RWPE2 (cell line): ENCODE measurements at regions not wholly inside any gene's neighbourhood (a gene's known extent, or its start where the extent isn't known, plus 50 kb on each side); places are given as distances from the start of the nearest gene placed in this dataset.
"Not testable (repeated sequence)": the region's sequence is repeated elsewhere in the genome, so short reads cannot be mapped to it uniquely, and the experiment has no call there.

ENCODE experiments used
- ATAC-seq: fragments of 200-7000 bp; cut with Tn5 transposase; 3 replicates; pipeline ENCODE4 v1.9.1; 2021; ENCODE audit warnings: low read depth
- DNase-seq: peaks from one replicate; pipeline ENCODE4 v3.0.0-alpha.2; 2020; ENCODE audit warnings: low spot score
- H3K27ac ChIP-seq: fragments of 450-650 bp; 2 replicates; pipeline ENCODE4 v1.5.1; 2017; ENCODE audit warnings: mild to moderate bottlenecking; ENCODE audit not compliant: poor library complexity, severe bottlenecking
- H3K27me3 ChIP-seq: fragments of 250-450 bp; sonication (Bioruptor Pico); 2 replicates; pipeline ENCODE4 v1.5.1; 2021; ENCODE audit warnings: mild to moderate bottlenecking, moderate library complexity; ENCODE audit not compliant: insufficient read depth, poor library complexity, severe bottlenecking
- H3K36me3 ChIP-seq: fragments of 250-450 bp; sonication (Bioruptor Pico); 2 replicates; pipeline ENCODE4 v1.5.1; 2020; ENCODE audit warnings: low read depth, mild to moderate bottlenecking, moderate library complexity
- H3K4me1 ChIP-seq: fragments of 250-450 bp; sonication (Bioruptor Pico); 2 replicates; pipeline ENCODE4 v1.5.1; 2021; ENCODE audit warnings: mild to moderate bottlenecking, moderate library complexity; ENCODE audit not compliant: insufficient read depth, poor library complexity, severe bottlenecking
- H3K4me3 ChIP-seq: fragments of 250-450 bp; sonication (Bioruptor Pico); 2 replicates; pipeline ENCODE4 v1.5.1; 2021; ENCODE audit warnings: mild to moderate bottlenecking, moderate library complexity; ENCODE audit not compliant: severe bottlenecking
- H3K9me3 ChIP-seq: fragments of 250-450 bp; sonication (Bioruptor Pico); 2 replicates; pipeline ENCODE4 v1.5.1; 2021; ENCODE audit warnings: mild to moderate bottlenecking, moderate library complexity; ENCODE audit not compliant: severe bottlenecking
- TF ChIP-seq, protein P1 (sequence below): fragments of 450-650 bp; IDR thresholded peaks from one replicate; pipeline ENCODE4 v1.5.1; 2017; ENCODE audit warnings: mild to moderate bottlenecking, moderate library complexity; ENCODE audit not compliant: poor library complexity, severe bottlenecking

- TF ChIP-seq, protein P1, sequence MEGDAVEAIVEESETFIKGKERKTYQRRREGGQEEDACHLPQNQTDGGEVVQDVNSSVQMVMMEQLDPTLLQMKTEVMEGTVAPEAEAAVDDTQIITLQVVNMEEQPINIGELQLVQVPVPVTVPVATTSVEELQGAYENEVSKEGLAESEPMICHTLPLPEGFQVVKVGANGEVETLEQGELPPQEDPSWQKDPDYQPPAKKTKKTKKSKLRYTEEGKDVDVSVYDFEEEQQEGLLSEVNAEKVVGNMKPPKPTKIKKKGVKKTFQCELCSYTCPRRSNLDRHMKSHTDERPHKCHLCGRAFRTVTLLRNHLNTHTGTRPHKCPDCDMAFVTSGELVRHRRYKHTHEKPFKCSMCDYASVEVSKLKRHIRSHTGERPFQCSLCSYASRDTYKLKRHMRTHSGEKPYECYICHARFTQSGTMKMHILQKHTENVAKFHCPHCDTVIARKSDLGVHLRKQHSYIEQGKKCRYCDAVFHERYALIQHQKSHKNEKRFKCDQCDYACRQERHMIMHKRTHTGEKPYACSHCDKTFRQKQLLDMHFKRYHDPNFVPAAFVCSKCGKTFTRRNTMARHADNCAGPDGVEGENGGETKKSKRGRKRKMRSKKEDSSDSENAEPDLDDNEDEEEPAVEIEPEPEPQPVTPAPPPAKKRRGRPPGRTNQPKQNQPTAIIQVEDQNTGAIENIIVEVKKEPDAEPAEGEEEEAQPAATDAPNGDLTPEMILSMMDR, result no peak
- DNase-seq, result no peak
- no peaks in the 10 kb centered on the region for H3K36me3 ChIP-seq
- no peak overlapping the region for H3K27ac ChIP-seq
- H3K9me3 ChIP-seq, result no peaks in the 10 kb centered on the region
- H3K4me1 ChIP-seq, result no peaks in the 10 kb centered on the region
- H3K4me3 ChIP-seq, result no peak overlapping the region
- H3K27me3 ChIP-seq, result peaks cover 27% of the 10 kb centered on the region
- ATAC-seq, result no peak
These were observed 750.6 kb upstream of the PCDH15 start for GRCh38 chr10:55551603-55552002.

DNA sequence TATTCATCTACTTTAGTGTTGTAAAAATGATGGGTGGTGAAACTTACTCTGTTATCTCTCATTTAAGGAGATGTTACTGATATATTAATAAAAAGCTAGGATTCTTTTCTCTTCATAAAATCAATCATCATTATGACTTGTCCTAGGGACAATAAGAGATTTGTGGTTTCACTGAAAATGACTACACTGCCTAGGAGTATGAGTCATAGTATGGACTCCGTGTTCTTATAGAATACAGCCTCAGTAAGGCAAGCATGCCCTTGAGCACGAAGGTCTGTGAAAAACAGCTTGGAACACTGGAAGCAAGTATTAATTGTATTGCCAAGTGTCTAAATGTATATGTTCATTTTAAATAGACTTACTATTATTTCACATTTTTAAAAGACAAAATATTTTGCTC lies 749.2 kb upstream of the PCDH15 start:
- no peaks in the 10 kb centered on the region for H3K4me1 ChIP-seq
- peak; percentile 65; the same call in 1 of the 3 replicates for ATAC-seq
- DNase-seq, result no peak
- H3K36me3 ChIP-seq, result no peaks in the 10 kb centered on the region
- no peak overlapping the region for H3K4me3 ChIP-seq
- TF ChIP-seq, protein P1, result no peak
- no peak overlapping the region for H3K27ac ChIP-seq
- H3K27me3 ChIP-seq, result peaks cover 26% of the 10 kb centered on the region
- H3K9me3 ChIP-seq, result no peaks in the 10 kb centered on the region

DNA sequence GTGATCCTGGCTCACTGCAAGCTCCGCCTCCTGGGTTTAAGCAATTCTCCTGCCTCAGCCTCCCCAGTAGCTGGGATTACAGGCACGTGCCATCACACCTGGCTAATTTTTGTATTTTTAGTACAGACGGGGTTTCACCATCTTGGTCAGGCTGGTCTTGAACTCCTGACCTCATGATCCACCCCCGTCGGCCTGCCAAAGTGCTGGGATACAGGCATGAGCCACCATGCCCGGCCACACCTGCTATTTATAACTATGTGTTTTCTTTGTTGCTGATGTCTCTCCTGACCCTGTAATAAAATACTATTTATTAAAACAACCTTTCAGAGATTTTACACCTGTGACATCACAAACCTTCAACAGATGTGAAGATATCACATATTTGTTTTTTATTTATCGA lies 736.5 kb upstream of the PCDH15 start:
- not testable (repeated sequence) for H3K4me3 ChIP-seq, DNase-seq, H3K27me3 ChIP-seq, H3K27ac ChIP-seq, H3K4me1 ChIP-seq, H3K36me3 ChIP-seq, H3K9me3 ChIP-seq, ATAC-seq

GRCh38 chr10:55519264-55519663 lies 718.2 kb upstream of the PCDH15 start:
- peaks cover 22% of the 10 kb centered on the region for H3K27me3 ChIP-seq
- H3K27ac ChIP-seq, result no peak overlapping the region
- no peak for DNase-seq
- no peaks in the 10 kb centered on the region for H3K9me3 ChIP-seq
- TF ChIP-seq, protein P1, result no peak
- ATAC-seq, result no peak
- no peaks in the 10 kb centered on the region for H3K36me3 ChIP-seq
- H3K4me1 ChIP-seq, result no peaks in the 10 kb centered on the region
- no peak overlapping the region for H3K4me3 ChIP-seq

GRCh38 chr10:55518416-55518815 lies 717.4 kb upstream of the PCDH15 start:
- not testable (repeated sequence) for DNase-seq, H3K4me1 ChIP-seq, ATAC-seq, H3K27ac ChIP-seq, H3K9me3 ChIP-seq, H3K36me3 ChIP-seq, H3K4me3 ChIP-seq
- peaks cover 26% of the 10 kb centered on the region for H3K27me3 ChIP-seq

DNA sequence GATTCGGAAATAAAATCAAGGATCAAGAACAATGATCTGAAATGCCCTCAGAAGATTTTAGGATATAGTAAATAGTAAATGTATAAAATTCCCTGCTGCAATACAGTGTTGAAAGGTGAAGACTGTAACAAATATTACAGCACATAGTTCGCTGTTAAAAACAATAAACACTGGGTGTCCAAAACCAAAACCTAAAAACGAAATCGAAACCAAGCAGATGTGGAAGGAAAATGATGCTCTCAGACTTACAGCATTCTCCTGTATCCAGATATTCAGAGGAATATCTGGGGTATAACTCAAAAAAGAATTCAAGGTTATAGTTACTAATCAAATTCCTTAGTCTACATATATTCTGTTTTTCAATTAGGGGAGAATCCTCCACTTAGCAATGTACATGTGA lies 708.1 kb upstream of the PCDH15 start:
- no peak overlapping the region for H3K27ac ChIP-seq
- no peaks in the 10 kb centered on the region for H3K36me3 ChIP-seq
- H3K4me1 ChIP-seq, result no peaks in the 10 kb centered on the region
- H3K9me3 ChIP-seq, result no peaks in the 10 kb centered on the region
- peaks cover 42% of the 10 kb centered on the region for H3K27me3 ChIP-seq
- H3K4me3 ChIP-seq, result peak overlapping the region; percentile 10
- DNase-seq (no peak), ATAC-seq (no peak)
- TF ChIP-seq, protein P1, result no peak
